ENCODE measurements at regions not wholly inside any gene's neighbourhood (a gene's known extent, or its start where the extent isn't known, plus 50 kb on each side); places are given as distances from the start of the nearest gene placed in this dataset.
A peak's percentile ranks its signal among the peaks of the same experiment; 100 is the strongest.

DNA sequence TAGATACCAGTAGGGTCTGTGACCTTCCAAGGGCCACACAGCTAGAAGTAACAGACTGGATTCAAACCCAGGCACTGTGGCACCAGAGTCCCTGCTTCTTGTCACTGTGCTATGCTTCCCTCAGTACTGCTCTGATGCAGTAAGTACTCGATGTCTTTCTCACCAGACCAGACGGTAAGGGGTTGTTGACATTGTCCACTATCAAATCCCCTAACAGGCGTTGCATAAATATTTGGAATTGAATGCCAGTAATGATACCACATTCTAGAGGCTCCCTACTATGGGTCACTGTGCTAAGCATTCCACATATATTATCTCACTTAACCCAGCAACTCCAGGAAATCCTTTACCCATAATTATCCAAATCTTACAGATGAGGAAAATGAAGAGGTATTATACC is 223.1 kb downstream of the C1D start:
- peak; percentile 43 for DNase-seq

DNA sequence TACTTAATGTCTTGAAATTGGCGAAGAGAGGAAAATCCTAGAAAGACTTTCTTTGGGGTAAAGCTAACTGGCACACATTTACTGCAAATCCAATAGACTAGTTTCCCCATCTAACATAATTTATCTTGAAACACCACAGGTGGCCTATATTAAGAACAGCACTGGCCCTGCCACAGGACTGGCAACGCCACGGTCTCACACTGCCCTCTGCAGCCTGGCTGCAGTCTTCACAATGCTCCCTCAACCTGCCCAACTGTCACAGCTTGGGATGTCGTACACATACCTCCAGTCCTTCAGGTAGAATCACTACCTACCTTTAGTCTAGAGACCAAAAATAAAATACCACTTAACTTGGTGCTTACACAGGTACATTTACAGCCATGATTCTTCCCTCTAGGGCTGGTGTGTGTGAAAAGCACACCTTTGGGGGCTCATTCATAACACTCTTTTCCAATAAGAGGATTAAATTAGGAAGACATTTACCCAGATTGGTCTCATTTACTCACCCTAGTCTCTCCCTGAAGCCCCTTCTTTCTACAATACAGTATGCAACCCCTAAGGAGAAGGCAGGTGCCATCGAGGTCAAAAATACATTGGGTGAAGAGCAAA is 222.2 kb downstream of the C1D start:
- DNase-seq, result peak; percentile 64

DNA sequence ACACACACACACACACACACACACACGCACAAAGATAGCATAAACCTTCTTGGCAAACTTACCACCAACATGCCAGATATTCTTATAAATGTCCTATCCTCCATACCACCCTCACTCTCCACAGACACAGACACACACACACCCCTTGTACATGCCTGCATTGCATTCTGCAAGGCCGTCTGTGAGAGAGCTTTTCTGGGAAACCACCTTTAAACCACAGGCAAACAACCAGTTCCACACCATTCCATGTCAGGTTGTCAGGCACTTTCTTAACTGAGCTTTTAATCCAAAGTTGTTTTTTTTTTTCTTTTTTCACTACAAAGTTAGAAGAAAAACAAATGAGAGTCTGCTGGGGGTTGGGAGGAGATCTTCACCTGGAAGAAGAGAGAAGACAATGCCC is 221.1 kb downstream of the C1D start:
- no peak for DNase-seq

DNA sequence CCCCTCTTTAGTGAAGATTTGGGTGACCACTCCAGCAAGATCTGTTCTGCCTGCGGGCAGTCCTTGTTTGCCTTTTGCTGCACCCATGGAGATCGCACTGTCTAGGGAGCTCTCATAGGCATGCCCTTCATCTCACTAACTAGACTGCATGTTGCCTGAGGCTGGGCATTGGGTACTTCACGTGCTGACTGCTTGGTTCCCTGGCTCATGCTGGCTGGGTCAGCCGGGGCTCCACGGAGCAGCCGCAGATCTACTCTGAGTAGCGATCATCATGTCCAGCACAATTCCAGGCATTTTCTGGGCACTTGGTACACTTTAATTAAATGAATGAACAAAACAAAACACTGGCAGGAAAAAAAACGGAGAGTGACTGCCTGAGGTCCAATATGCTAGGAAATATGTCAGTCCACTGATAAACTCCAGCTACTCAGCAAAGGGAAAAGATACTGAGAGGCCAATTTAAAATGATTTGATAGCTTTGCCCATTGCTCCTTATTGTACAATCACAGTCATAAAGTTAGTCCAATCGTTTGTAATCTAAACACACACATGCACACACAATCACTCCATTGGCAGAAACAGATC is 220.3 kb downstream of the C1D start:
- DNase-seq, result no peak

DNA sequence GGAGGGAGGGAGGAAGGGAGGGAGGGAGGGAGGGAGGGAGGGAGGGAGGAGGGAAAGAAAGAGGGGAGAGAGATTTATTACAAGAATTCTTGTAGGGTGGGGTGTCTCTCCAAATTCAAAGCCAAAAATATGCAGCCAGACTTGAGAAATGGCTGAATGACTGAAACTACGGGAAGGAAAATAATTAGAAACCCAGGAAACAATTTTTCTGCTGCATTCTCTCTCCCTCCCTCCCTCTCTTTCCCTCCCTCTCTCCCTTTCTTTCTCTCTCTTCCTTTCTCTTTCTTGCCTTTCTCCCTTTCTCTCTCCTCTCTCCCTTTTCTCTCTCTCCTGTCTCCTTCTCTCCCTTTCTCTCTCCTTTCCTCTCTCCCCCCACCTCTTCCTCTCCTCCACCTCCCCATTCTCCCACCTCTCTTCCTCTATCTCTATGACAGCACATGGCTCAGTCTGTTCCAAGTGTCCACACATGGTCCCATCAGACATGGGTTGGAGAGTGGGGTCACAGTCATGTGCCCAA is 218.7 kb downstream of the C1D start:
- DNase-seq, result no peak

DNA sequence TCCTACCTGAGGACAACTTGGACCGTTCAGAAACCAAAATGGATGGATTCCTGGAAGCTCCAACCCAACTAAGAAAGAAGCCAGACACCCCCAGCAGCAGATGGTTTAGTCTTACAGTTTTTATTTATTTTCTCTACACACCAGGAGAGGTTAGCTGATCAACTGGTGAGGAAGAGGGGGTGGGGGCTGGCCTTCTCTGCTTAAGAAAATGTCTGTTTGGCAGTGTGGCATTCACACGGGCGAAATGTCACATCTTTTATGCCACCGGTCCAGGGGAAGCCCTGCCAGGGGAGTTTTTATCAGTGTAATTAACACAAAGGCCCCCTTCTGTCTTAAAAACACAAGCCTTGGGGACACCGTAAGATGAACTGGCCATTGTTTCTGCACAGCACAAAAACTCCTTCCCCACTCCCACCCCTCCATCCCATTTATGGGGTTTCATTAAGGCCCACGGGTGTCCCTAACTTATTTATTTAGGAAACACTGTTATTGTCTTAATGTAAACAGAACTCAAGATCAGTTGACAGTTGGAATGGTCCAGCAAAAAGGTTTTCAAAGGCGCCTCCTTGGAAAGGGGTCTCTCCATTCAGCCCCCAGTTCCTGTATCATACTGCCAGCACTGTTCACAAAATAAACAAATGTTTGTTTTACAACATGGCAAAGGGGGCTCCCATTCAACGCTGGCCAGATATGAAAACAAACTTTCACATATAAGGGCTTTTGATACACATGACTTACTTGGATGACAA is 217.0 kb downstream of the C1D start:
- no peak for DNase-seq

DNA sequence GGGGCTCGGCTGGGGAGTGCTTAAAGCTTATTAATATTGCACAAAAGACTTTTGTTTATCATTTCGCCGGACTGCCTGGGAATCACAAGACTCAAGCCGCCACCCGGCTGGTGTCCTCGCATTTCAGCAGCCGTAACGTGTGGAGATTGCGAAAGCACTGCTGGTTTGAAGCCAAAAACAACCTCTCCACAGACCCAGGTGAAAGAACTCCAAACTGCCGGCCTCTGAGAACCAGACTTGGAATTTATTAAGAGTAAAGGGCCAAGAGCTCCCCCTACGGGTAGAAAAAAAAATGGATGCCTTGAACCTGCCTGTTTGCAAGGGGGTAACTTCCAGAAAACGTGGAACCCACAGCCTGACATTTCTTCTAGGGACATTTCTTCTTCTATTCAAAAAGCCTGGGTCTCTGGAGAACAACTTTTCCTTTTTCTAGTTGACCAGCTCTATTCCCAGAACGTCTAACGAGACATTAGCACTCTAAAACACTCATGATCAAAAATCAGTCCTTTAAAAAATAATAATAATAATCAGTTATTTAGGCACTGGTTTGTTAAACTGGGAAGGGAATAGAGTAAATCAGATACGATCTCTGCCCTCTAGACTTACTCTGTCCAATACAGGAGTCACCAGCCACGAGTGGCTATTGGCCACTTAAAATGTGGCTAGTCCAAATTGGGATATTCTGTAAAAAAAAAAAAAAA is 216.3 kb downstream of the C1D start:
- DNase-seq, result peak; percentile 75

DNA sequence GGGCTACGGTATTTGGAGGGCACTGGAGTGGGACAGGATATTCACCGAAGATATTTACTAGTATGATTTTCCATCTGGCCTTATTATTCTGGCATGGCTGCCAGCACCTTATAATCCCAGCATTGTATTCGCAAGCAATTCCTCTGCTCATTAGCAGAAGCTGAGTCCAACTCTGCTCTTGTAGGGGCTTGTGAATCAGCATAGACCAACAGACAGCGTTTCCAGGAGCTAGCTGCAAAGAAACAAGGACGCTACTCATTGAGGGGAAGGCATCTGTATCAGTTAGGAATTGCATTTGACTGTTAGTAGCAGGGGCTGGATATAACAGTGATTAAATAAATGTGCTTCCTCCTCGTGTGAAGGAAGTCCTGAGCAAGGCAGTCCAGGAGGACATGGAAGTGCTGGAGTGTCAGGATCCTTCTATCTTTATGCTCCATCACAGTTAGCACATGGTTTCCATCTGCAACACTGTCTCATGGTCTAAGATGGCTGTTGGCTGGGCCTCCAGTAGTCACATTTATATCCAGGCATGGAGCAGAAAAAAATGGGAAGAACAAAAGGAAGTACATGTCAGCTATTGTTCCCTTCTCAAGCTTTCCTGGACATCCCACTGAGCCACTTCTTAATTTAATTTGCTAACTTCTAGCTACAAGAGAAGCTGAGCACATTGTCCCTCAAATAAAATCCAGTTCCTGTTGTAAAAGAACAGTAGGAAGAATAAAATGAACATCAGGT is 214.1 kb downstream of the C1D start:
- DNase-seq, result no peak

DNA sequence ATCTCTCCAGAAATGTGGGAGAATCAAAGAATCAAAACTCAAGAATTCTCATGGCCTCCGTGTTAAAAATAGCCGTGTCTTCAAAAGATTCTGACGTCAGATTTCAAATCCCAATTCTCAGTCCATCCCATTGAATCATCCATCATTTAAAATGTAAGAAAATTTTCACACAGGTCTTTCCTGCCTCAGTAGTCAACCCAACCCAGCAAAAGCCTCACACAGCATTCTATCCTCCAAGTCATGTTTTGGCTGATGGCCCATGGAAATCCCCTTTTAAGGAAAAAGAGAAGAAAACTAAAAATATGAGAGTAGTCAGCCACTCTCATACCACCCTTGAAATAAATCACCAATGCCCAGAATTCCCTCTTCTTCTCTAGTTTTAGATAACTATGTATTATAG is 211.8 kb downstream of the C1D start:
- DNase-seq, result no peak

DNA sequence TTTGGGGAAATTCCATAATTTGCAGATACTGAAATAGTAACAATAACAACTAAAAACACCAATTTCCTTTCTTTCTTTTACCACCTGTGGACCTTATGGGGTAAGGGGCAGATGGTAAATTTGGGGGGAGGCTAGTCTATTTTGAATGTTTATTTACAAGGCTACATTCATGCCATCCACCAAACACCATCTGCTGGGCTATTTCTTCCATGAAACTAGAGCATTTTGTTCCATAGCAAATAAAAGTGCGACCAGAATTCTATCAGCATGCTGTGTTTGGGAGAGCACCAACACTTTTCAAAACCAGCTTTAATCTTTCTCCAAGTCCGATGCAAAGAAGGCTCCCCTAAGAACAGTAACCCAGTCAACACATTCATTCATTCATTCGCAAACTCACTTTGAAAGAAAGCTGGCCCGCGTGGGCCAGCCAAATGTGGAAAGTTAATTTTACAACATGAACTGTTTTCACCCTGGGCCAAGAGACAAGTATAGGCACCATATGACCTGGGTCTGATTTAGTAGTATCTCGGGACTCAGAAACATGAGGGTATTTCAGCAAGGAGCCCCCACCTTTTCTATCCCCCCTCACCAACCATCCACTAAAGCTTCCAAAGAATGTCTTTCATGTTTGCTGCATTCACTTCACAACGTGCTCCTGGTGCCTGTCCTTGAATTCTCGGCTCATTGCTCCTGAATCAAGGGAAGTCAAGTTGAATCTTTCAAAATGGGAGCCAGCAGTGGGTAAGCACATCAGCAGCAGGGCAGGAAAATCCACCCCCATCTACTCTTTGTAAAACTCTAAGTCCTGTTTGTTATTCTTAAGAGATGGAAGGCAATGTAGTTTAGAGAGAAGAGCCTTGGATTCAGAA is 210.6 kb downstream of the C1D start:
- no peak for DNase-seq

DNA sequence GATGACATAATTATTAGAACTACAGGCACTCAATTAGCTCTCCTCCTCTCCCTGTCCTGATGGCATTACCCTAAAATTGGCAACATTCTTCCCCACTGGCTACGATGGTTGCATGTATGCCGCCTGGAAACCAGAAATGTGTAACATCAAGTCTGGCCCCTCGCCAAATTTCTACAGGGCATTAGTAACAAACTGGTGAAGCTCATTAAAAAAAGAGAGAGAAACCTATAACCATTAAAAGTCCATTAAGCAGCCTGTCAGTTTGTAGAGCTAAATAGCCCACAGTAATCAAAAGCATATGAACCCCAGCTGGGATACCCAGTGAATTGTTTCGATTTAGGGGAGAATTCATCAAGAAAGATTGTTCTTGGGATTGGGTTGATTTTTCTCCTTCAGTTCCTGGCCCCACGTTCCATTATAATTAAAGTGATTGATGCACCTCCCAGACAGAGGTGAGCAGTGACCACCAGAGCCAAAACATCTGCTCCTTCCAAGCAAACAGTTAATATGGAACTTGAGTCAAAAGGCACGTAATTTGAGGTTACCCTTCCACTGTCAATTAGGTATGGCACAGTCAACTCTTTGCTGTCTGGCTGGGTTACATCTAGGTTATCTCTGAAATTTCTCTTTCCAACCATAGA is 208.6 kb downstream of the C1D start:
- no peak for DNase-seq

DNA sequence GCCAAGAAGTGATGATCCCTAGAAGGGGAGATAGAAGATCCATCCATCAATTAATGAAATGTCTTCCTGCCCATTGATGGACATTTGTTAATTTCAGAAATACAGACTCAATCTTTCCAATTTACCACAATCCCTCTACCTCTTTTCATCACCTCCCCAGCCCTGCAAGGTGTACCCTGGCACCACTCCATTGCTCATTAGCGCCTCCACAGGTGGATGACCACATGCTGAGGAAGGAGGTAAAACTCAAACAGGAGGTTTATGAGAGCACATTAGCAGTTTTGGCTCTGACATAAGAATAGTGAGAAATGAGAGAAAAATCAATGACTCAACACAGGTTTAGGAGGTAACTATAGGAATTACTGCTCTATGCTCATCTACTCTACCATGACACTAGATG is 208.0 kb downstream of the C1D start:
- no peak for DNase-seq

DNA sequence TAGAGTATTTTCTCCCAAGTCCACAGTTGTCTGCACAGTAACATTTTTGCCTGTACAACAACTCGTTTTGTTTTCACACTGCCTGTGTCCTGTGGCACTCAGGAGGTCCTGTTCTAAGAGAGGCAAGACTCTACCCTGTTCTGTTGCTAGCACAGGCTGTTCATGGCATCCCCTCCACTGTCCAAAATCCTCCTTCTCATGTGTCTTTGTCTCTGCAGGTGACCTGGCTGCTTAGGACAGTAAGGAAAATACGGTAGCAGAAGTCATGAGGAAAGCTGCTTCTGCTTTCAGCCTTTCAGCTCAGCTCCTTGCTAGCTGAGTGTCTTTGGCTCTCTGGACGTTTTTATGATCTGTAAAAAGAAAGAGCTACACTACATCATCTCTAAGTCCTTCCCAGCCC is 205.9 kb downstream of the C1D start:
- no peak for DNase-seq

DNA sequence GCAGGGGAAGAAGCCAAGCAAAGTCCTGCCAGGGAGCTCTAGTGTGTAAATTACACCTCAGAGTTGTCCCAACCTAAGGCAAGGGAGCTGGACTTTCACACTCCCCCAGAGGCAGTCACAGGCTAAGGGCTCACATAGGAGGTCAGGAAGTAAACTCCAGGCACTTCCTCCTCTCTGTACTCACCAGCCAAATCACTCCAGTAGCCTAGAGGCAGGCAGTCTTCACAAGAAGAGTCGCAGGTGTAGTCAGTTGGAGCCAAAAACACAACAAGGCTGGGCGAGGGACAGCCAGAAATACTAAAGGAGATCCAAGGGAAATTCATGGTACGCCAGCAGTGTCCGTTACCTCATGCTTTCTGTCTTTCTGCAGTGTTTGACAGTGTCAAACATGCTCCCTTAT is 205.0 kb downstream of the C1D start:
- DNase-seq, result no peak

DNA sequence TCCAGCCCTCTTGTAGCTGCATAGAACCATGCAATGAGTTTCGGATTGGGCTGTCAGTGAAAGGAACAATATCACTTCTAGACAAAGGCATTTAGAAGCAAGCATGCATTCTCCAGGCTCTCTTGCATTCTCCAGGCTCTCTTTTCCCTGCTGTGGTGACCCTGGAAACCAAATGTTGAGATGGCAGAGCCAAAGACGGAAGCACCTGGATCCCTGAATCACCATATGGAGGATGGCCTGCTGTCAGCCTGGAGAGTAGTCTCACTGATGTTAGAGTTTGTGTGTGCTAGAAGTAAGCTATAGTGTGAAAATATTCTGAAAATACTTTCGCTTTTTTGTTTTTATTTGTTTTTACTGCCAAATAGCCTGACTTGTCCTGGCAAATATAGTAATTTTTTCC is 203.9 kb downstream of the C1D start:
- no peak for DNase-seq

DNA sequence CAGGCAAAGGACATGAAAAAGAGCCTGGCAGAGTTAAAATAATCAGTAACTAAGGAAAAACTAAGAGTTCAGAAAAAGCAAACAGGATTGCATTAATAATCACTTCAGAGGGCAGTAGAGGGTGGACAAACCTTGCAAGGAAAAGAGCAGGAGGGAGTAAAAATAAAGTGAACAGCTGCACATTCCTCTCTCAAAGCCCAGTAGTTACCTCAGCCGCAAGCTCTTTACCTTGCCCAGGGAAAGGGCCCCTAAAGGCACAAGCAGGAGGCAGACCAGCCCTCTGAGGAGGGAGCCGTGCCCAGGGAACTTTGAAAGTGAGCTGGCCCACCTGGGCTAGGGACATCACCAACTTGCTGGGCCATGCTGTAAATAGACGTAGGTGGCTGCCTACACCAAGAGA is 196.9 kb downstream of the C1D start:
- no peak for DNase-seq

DNA sequence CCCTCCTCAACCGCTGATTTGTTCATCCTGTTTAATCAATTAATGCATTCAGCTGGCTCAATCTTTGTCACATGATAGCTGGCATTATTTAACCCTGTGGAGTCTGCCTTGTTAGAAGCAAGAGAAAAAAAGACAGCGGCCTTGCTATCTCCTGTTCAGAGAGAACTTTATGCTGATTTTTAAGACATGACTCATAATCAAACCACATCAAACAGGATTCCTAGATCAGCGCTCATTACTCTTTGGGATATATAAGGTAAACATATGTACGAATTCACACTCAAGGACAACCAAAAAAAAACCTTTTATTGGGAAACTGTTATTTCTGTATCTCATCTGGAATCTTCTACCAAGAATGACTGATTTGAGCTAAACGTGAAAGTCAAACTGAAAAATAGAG is 195.1 kb downstream of the C1D start:
- peak; percentile 69 for DNase-seq

DNA sequence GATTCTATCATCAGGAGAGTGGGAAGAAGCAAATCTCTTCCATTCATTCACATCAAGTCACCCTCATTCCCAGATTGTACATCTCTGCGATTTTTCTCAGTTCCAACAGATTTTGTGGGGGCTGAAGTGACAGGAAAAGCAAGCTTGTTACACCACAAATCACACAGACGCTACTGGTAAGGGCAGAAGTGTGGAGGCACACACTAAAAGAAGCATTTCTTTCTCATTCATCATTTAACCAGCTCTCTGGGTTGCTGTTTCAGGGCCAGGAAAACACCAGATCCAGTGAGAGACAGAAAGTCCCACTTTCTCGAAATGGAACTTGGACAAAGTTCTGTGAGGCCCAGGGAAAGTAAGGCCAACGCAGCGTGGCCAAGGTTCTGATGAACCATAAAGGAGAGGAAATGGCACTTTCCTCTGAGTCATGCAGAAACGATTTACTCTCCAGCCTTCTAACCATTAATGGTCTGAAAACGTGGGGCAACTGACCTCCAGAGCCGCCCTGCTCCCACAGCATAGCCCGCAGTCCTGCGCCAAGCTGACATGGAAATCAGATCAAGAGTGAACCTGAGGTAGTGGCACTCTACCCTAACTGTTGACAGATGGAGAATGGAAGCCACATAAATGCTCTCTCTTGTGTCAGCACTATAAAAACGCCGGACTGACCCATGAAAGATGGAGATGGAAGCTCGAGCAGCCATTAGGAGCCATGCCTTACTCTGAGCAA is 191.0 kb downstream of the C1D start:
- DNase-seq, result peak; percentile 66

DNA sequence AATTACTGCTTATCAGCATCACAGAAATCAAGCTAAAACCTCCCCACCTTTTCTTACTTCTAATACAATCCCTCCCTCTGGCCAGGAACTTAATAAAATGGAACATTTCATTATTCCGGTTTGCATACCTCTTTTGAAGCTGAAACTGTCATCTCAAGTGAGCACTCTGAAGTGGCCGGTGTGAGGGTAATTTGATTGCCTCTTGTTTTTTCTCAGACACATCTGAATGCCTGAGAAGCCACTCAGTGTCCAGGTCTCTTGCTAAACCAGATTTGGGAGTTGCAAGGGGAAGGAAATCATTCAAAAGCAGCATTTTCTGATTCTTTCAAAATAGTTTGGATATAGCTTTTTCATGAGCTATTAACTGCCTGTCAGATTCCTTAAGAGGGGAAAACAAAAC is 190.3 kb downstream of the C1D start:
- no peak for DNase-seq

DNA sequence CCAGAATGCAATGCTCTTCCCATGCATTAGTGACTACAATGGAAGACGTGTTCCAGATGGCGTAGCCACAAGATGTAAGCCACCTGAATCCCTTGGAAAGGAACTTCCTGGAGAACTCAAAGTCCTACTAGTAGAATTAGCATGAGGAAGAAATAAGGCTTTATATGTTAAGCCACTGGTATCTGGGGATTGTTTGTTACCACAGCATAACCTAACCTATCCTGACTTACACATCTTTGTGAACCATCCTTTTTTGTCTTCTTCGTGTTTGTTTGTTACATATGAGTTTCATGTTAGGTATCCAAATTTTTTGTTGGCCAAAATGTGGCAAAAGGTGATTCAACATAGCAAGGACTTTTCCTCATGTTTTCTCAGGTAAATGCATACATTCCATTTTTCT is 188.9 kb downstream of the C1D start:
- no peak for DNase-seq

DNA sequence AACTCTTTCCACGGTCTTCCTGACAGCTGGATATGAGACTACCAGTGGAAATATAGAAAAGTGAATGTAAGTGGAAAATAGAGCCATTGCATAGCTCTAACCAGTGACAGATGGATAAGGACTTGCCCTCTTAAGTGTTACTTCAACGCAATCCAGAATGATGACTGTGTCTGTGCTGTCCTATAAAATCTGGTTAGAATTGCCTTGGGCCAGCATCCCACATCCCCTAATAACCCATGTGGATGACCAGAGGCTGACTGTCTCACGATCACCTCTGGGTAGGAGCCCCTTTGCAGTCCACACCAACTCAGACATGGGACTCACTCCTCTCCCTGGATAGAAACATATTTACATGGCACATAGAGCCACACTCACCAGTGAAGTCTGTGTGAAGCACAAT is 186.6 kb downstream of the C1D start:
- no peak for DNase-seq
